ENCODE measurements at regions not wholly inside any gene's neighbourhood (a gene's known extent, or its start where the extent isn't known, plus 50 kb on each side); places are given as distances from the start of the nearest gene placed in this dataset.

- Histone ChIP-seq H3K27ac (no peak overlapping the region), H3K4me1 (no peaks in the 10 kb centered on the region), H3K36me3 (no peaks in the 10 kb centered on the region), H3K9me3 (peaks cover 0 to 5% of the 10 kb centered on the region in 2 donors), H3K27me3 (no peaks in the 10 kb centered on the region), H3K4me3 (no peak overlapping the region)
- no peak for DNase-seq (ENCODE audit: low spot score in 2 of 2)
- intact Hi-C loops (cut with DNase I; ENCODE audit: low total_unique reads) = no loop called here
- TF ChIP-seq, protein P1, sequence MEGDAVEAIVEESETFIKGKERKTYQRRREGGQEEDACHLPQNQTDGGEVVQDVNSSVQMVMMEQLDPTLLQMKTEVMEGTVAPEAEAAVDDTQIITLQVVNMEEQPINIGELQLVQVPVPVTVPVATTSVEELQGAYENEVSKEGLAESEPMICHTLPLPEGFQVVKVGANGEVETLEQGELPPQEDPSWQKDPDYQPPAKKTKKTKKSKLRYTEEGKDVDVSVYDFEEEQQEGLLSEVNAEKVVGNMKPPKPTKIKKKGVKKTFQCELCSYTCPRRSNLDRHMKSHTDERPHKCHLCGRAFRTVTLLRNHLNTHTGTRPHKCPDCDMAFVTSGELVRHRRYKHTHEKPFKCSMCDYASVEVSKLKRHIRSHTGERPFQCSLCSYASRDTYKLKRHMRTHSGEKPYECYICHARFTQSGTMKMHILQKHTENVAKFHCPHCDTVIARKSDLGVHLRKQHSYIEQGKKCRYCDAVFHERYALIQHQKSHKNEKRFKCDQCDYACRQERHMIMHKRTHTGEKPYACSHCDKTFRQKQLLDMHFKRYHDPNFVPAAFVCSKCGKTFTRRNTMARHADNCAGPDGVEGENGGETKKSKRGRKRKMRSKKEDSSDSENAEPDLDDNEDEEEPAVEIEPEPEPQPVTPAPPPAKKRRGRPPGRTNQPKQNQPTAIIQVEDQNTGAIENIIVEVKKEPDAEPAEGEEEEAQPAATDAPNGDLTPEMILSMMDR (IDR thresholded peaks at IDR 0.05) = no peak
- TF ChIP-seq POLR2A (IDR thresholded peaks at IDR 0.05) (no peak), POLR2AphosphoS5 (IDR thresholded peaks at IDR 0.05) (no peak)
Observed at GRCh38 chr11:112864672-112865071, 96.5 kb upstream of the NCAM1 start.

DNA sequence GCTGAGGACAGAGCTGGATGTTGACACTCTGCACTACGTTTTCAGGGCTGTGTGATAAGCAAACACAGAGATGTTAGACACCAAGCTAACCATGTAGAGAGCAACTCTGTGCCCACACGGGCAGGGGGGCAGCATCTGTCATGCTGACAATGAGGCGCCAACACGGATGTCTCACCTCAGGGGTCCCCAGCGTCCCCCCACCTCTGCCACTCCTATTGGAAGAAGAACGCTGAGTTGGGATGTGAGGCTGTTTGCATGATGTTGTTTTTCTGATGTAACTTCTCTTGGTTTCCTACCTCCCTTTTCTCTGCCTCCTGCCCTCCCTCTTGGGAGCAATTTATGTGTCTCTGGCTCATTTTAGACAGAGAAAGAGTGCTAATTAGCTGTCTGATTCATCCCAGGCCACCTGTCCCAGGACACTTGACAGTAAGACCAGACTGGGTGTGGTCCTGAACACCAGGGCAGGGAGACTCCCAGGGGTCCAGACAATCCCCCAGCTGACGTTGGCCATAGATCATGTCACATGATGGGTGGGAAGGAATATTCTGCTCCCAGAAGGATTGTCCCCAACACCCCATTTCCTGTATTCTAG is 89.2 kb upstream of the NCAM1 start:
- H3K27me3 ChIP-seq = no peaks in the 10 kb centered on the region
- no peaks in the 10 kb centered on the region for H3K9me3 ChIP-seq
- intact Hi-C loops (cut with DNase I; ENCODE audit: low total_unique reads) = no loop called here
- no peak overlapping the region for H3K4me3 ChIP-seq
- no peak for DNase-seq (ENCODE audit: low spot score in 2 of 2)
- no peak overlapping the region for H3K27ac ChIP-seq
- H3K4me1 ChIP-seq = no peaks in the 10 kb centered on the region
- no peaks in the 10 kb centered on the region for H3K36me3 ChIP-seq
- no peak for TF ChIP-seq POLR2A (IDR thresholded peaks at IDR 0.05)
- TF ChIP-seq, protein P1 (IDR thresholded peaks at IDR 0.05) = no peak
- no peak for TF ChIP-seq POLR2AphosphoS5 (IDR thresholded peaks at IDR 0.05)

- no peaks in the 10 kb centered on the region for H3K27me3 ChIP-seq
- no peak for DNase-seq (ENCODE audit: low spot score in 2 of 2)
- H3K36me3 ChIP-seq = no peaks in the 10 kb centered on the region
- no peak overlapping the region for H3K4me3 ChIP-seq
- no peak overlapping the region for H3K27ac ChIP-seq
- intact Hi-C loops (cut with DNase I; ENCODE audit: low total_unique reads) = no loop called here
- TF ChIP-seq, protein P1 (IDR thresholded peaks at IDR 0.05) = no peak
- TF ChIP-seq POLR2A (IDR thresholded peaks at IDR 0.05) (no peak), POLR2AphosphoS5 (IDR thresholded peaks at IDR 0.05) (no peak)
- H3K4me1 ChIP-seq = no peaks in the 10 kb centered on the region
- no peaks in the 10 kb centered on the region for H3K9me3 ChIP-seq
Observed at GRCh38 chr11:112874980-112875379, 86.2 kb upstream of the NCAM1 start.

GRCh38 chr11:112877581-112877980 is 83.6 kb upstream of the NCAM1 start:
- no peaks in the 10 kb centered on the region for H3K4me1 ChIP-seq
- no peaks in the 10 kb centered on the region for H3K36me3 ChIP-seq
- no peak for DNase-seq (ENCODE audit: low spot score in 2 of 2)
- H3K27me3 ChIP-seq = no peaks in the 10 kb centered on the region
- no peak overlapping the region for H3K4me3 ChIP-seq
- H3K9me3 ChIP-seq = no peaks in the 10 kb centered on the region
- TF ChIP-seq, protein P1 (IDR thresholded peaks at IDR 0.05) = no peak
- TF ChIP-seq POLR2A (IDR thresholded peaks at IDR 0.05) (no peak), POLR2AphosphoS5 (IDR thresholded peaks at IDR 0.05) (no peak)
- intact Hi-C loops (cut with DNase I; ENCODE audit: low total_unique reads) = no loop called here
- no peak overlapping the region for H3K27ac ChIP-seq

DNA sequence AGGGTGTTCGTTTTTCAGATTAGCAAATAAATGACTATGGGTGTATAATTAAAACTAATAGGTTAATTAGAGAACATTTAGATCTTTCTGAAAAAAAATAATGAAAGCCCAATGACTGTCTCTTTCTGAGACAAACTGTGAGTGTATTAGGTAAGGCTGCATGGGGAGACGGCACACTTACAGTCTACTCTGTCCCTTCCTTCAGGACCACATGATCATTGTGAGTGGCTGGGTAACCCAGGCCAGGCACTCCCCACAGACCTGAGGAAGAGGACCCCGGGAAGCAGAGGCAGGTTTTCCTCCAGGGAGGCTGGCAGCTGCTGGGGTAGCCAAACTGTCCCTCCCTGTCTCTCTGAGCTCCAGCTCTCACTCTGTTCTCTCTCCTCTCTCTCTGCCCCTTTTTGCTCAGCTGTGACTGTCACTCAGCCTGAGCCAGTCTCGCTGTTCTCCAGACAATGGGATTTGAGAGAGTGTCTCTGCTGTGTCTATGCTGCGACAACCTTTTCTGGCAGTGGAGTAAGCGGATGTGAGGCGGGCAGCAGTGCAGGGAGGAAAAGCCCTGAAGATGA is 83.1 kb upstream of the NCAM1 start:
- Histone ChIP-seq H3K9me3 (no peaks in the 10 kb centered on the region), H3K4me1 (no peaks in the 10 kb centered on the region), H3K4me3 (no peak overlapping the region), H3K27ac (no peak overlapping the region), H3K36me3 (no peaks in the 10 kb centered on the region), H3K27me3 (no peaks in the 10 kb centered on the region)
- TF ChIP-seq, protein P1 (IDR thresholded peaks at IDR 0.05) = no peak
- TF ChIP-seq POLR2A (IDR thresholded peaks at IDR 0.05) = no peak
- no peak for TF ChIP-seq POLR2AphosphoS5 (IDR thresholded peaks at IDR 0.05)
- intact Hi-C loops (cut with DNase I; ENCODE audit: low total_unique reads) = no loop called here
- DNase-seq (ENCODE audit: low spot score in 2 of 2) = no peak

Data from breast epithelium (tissue), 4 donors.